GM19372 (cell line): ENCODE measurements at regions not wholly inside any gene's neighbourhood (a gene's known extent, or its start where the extent isn't known, plus 50 kb on each side); places are given as distances from the start of the nearest gene placed in this dataset.

Source experiments
- ATAC-seq: cut with Tn5 transposase; IDR thresholded peaks from one replicate; pipeline ENCODE4 v1.9.1; 2021; ENCODE audit warnings: mild to moderate bottlenecking, low read depth, moderate library complexity; ENCODE audit not compliant: unreplicated experiment

GRCh38 chr11:15374418-15374817 lies 259.7 kb downstream of the INSC start:
- ATAC-seq: no peak

DNA sequence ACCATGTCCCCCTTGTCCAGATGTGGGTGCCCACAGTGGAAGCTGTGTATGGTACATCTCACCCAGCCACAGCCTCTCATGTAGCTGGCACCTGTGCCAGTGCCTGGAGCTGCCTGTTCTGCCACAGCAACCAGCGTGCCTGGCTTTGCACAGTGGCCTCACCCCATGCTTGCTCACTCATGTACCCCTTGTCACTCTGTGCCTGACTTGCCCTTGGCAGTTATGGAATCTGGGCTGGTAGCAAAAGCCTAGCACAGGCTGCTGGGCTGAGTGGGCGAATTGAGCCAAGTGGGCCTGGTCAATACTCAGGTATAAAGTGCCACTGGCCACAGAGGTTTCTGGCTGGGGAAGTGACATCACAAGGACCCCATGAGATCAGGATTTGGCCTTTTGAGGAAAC lies 264.2 kb downstream of the INSC start:
- ATAC-seq: no peak

GRCh38 chr11:15379483-15379882 lies 264.8 kb downstream of the INSC start:
- ATAC-seq: no peak

- ATAC-seq: no peak
Observed at GRCh38 chr11:15390857-15391256, 276.1 kb downstream of the INSC start.

DNA sequence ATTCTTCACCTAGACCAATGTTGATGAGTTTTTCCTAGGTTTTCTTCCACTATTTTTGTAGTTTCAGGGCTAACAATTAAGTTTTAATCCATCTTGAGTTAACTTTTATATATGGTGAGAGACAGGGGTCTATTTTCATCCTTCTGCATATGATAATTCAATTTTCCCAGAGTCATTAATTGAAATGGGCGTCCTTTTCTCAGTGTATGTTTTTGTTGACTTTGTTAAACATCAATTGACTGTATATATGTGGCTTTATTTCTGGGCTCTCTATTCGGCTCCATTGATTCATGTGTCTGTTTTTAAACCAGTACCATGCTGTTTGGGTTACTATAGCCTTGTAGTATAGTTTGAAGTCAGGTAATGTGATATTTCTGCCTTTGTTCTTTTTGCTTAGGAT lies 282.1 kb downstream of the INSC start:
- no peak for ATAC-seq

GRCh38 chr11:15406851-15407351 lies 292.2 kb downstream of the INSC start:
- no peak for ATAC-seq

GRCh38 chr11:15412054-15412453 lies 297.3 kb downstream of the INSC start:
- no peak for ATAC-seq

- no peak for ATAC-seq
Observed at GRCh38 chr11:15418921-15419320, 304.2 kb downstream of the INSC start.

DNA sequence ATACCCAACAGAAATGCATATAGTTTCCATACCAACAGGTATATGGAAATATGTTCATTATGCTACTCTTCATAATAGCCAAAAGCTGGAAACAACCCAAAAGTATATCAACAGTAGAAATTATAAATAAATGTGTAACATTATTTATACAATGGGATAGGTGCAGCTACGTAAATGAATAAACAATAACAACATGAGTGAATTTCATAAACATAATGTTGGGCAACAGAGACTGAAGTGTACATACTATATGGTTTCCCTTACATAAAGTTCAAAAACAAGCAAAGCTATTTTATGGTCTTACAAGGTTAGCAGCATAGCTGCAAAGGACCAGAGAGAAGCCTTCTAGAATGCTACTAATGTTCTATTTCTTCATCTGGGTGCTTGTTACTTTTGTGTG lies 305.0 kb downstream of the INSC start:
- ATAC-seq: no peak

GRCh38 chr11:15430381-15430780 lies 315.7 kb downstream of the INSC start:
- no peak for ATAC-seq

- ATAC-seq: no peak
Observed at GRCh38 chr11:15434529-15434928, 319.8 kb downstream of the INSC start.

DNA sequence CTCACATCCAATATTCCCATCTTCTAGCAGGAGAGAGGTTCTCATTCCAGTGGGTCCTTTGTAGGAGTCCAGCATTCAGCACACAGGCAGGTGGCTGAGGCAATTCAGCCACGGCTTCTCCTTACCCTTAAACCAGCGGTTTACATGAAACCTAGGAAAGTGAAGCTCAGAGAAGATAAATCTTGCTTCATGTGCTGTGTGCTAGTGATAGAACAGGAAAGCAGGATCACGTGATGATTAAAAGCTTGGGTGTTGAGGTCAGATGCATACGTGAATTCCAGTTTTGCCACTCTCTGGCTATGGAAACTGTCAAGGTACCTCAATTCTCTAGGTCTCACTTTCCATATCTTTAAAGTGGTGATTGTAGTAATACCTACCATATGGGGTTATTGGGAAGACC lies 331.6 kb downstream of the INSC start:
- ATAC-seq: no peak

GRCh38 chr11:15446929-15447328 lies 332.2 kb downstream of the INSC start:
- no peak for ATAC-seq

DNA sequence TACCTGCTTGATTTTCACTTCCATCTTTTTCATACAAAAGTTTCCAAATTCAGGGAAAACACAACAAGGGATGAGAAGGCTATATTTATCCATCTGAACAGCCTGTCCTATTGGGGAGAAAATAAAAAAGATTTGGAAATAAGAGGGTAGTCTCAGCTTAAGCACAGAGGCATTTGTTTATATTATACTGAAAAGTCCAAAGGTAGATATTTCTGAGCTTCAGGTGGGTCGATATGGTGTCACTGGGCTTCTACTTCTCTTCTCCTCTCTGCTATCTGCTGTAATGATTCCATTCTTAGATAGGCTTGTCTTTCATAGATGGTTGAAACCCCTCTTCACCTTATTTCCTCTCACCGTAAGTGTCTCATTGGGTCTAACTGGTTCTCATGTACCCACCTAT lies 337.0 kb downstream of the INSC start:
- no peak for ATAC-seq

GRCh38 chr11:15453211-15453765 lies 338.6 kb downstream of the INSC start:
- ATAC-seq: no peak

- no peak for ATAC-seq
Observed at GRCh38 chr11:15468466-15468865, 353.7 kb downstream of the INSC start.

- ATAC-seq: no peak
Observed at GRCh38 chr11:15471048-15471894, 356.5 kb downstream of the INSC start.

GRCh38 chr11:15471895-15472799 lies 357.4 kb downstream of the INSC start:
- no peak for ATAC-seq

- no peak for ATAC-seq
Observed at GRCh38 chr11:15473954-15474837, 359.5 kb downstream of the INSC start.

DNA sequence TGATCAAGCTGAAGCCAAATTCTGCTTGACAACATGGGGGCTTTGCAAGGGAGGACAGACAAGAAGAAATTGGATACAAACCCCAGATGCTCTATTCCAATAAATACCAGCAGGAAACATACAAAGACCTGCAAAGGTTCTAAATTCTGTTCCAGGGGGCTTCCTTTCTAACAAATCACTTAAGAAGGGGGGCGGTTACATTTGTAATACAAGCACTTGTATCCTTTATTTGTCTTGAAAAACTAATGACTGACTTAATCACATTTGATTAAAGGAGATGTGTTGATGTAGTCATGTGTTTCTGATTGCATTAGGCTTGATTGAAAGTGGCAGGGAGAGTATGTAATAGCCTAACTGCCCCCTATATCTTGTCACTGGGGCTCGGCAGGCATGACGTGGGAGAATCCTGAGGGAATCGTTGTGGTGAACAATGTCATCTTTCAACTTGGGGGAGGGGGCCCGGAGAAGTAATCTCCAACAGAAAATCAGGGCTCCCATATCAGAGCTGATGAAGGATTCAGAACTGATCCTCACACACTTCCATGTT lies 361.7 kb downstream of the INSC start:
- ATAC-seq: no peak
